IMR-90 (cell line): ENCODE measurements at regions not wholly inside any gene's neighbourhood (a gene's known extent, or its start where the extent isn't known, plus 50 kb on each side); places are given as distances from the start of the nearest gene placed in this dataset.

Experiments used
- ATAC-seq: fragments of 200-7000 bp; cut with Tn5 transposase; 2 replicates; pipeline ENCODE4 v1.9.1; 2020; ENCODE audit warnings: low read depth, mild to moderate bottlenecking, moderate library complexity
- BruUV-seq: library from RNA; stranded (reverse); fragments of 400-500 nt; replicated peaks from 2 replicates; lab custom pipeline; 2021; lab: Mats Ljungman, UMichigan
- CTCF ChIA-PET: fragments of 300-600 bp; formaldehyde crosslinking; extraction: SDS; loops from one replicate; lab custom pipeline; 2021; ENCODE audit warnings: antibody characterized with exemption; lab: Yijun Ruan, JAX
- POLR2A ChIA-PET: fragments of 300-600 bp; sonication (Branson Sonifier 250); formaldehyde crosslinking; loops from one replicate; lab custom pipeline; 2022; ENCODE audit warnings: antibody characterized with exemption; ENCODE audit not compliant: unreplicated experiment; lab: Charles Lee
- DNase-seq: peaks from one replicate; pipeline ENCODE4 v3.0.0; 2013
- H2AFZ ChIP-seq: replicated peaks from 2 replicates; pipeline ENCODE3; 2013; ENCODE audit warnings: low read length, mild to moderate bottlenecking; ENCODE audit not compliant: poor library complexity
- H2AK5ac ChIP-seq: 2 replicates; pipeline ENCODE4 v1.6.1; 2013; ENCODE audit warnings: low read depth, low read length, inconsistent platforms
- H2AK9ac ChIP-seq: replicated peaks from 2 replicates; pipeline ENCODE3; 2013; ENCODE audit warnings: mild to moderate bottlenecking, low read depth, low read length, moderate library complexity; ENCODE audit not compliant: poor library complexity
- H2BK120ac ChIP-seq: 2 replicates; pipeline ENCODE4 v1.6.1; 2013; ENCODE audit warnings: low read depth, low read length, inconsistent platforms
- H2BK15ac ChIP-seq: 3 replicates; pipeline ENCODE4 v1.6.1; 2013; ENCODE audit warnings: low read depth, low read length, inconsistent platforms
- H2BK20ac ChIP-seq: 2 replicates; pipeline ENCODE4 v1.6.1; 2013; ENCODE audit warnings: low read depth, mild to moderate bottlenecking, inconsistent platforms, low read length, moderate library complexity
- H2BK5ac ChIP-seq: 2 replicates; pipeline ENCODE4 v1.6.1; 2013; ENCODE audit warnings: mild to moderate bottlenecking, low read depth, low read length, inconsistent platforms; ENCODE audit not compliant: poor library complexity, severe bottlenecking
- H3K14ac ChIP-seq: replicated peaks from 2 replicates; pipeline ENCODE4 v1.6.1; 2013; ENCODE audit warnings: low read depth, low read length, inconsistent platforms
- H3K18ac ChIP-seq: 2 replicates; pipeline ENCODE4 v1.6.1; 2013; ENCODE audit warnings: low read depth, low read length, control low read depth
- H3K23ac ChIP-seq: 2 replicates; pipeline ENCODE4 v1.6.1; 2013; ENCODE audit warnings: low read depth, low read length, inconsistent platforms
- H3K27ac ChIP-seq: 2 replicates; pipeline ENCODE4 v1.5.1; 2013; ENCODE audit warnings: mild to moderate bottlenecking, control low read depth, low read length; ENCODE audit not compliant: insufficient read depth
- H3K27me3 ChIP-seq: 2 replicates; pipeline ENCODE4 v1.6.1; 2013; ENCODE audit warnings: low read length; ENCODE audit not compliant: control insufficient read depth, insufficient read depth
- H3K36me3 ChIP-seq: 2 replicates; pipeline ENCODE4 v1.6.1; 2013; ENCODE audit warnings: low read length, mixed read lengths; ENCODE audit not compliant: control insufficient read depth, insufficient read depth
- H3K4ac ChIP-seq: 2 replicates; pipeline ENCODE4 v1.6.1; 2013; ENCODE audit warnings: low read depth, low read length, inconsistent platforms
- H3K4me1 ChIP-seq: 2 replicates; pipeline ENCODE4 v1.6.1; 2013; ENCODE audit warnings: low read length, mixed read lengths; ENCODE audit not compliant: control insufficient read depth, insufficient read depth
- H3K4me2 ChIP-seq: 2 replicates; pipeline ENCODE4 v1.6.1; 2013; ENCODE audit warnings: low read depth, mild to moderate bottlenecking, control low read depth, low read length, moderate library complexity
- H3K4me3 ChIP-seq: 2 replicates; pipeline ENCODE4 v1.5.1; 2013; ENCODE audit warnings: low read depth, mild to moderate bottlenecking, control low read depth, low read length, moderate library complexity; ENCODE audit not compliant: insufficient read depth
- H3K56ac ChIP-seq: 2 replicates; pipeline ENCODE4 v1.6.1; 2013; ENCODE audit warnings: low read length, inconsistent platforms; ENCODE audit not compliant: insufficient read depth; ENCODE audit errors: extremely low read depth
- H3K79me1 ChIP-seq, 2 experiments: 2 replicates each; pipeline ENCODE4 v1.6.1; 2013; ENCODE audit warnings: low read length in 2 of 2, inconsistent platforms in 1 of 2, low read depth in 1 of 2
- H3K9ac ChIP-seq: 2 replicates; pipeline ENCODE4 v1.6.1; 2013; ENCODE audit warnings: low read depth, low read length, control low read depth
- H3K9me1 ChIP-seq: 2 replicates; pipeline ENCODE4 v1.6.1; 2013; ENCODE audit warnings: low read length, inconsistent platforms; ENCODE audit not compliant: insufficient read depth
- H3K9me3 ChIP-seq: 2 replicates; pipeline ENCODE4 v1.6.1; 2013; ENCODE audit warnings: low read length; ENCODE audit not compliant: control insufficient read depth, insufficient read depth
- H4K20me1 ChIP-seq: 2 replicates; pipeline ENCODE4 v1.6.1; 2013; ENCODE audit warnings: low read length, inconsistent platforms; ENCODE audit not compliant: insufficient read depth
- H4K5ac ChIP-seq: 2 replicates; pipeline ENCODE4 v1.6.1; 2013; ENCODE audit warnings: mild to moderate bottlenecking, low read depth, low read length, control low read depth
- H4K8ac ChIP-seq, 2 experiments: 2 replicates each; pipeline ENCODE4 v1.6.1; 2013; ENCODE audit warnings: low read depth in 2 of 2, low read length in 2 of 2, control low read depth in 1 of 2, inconsistent platforms in 1 of 2
- H4K91ac ChIP-seq: 2 replicates; pipeline ENCODE4 v1.6.1; 2013; ENCODE audit warnings: low read depth, low read length, inconsistent platforms; ENCODE audit not compliant: insufficient read depth
- BHLHE40 ChIP-seq: fragments of 150-350 bp; IDR thresholded peaks from 2 replicates; pipeline ENCODE4 v1.6.1; 2016; ENCODE audit warnings: mild to moderate bottlenecking, low read depth, low read length
- CEBPB ChIP-seq: IDR thresholded peaks from 2 replicates; pipeline ENCODE4 v1.6.1; 2012; ENCODE audit warnings: low read depth, low read length, improper control_type of control experiment
- CHD1 ChIP-seq: IDR thresholded peaks from 2 replicates; pipeline ENCODE4 v1.6.1; 2012; ENCODE audit warnings: low read depth, low read length, improper control_type of control experiment
- FOS ChIP-seq: fragments of 150-350 bp; IDR thresholded peaks from 2 replicates; pipeline ENCODE4 v1.6.1; 2016; ENCODE audit warnings: low read depth, low read length
- MAFK ChIP-seq: IDR thresholded peaks from 2 replicates; pipeline ENCODE4 v1.6.1; 2012; ENCODE audit warnings: low read depth, low read length, improper control_type of control experiment
- MAZ ChIP-seq: IDR thresholded peaks from 2 replicates; pipeline ENCODE4 v1.6.1; 2012; ENCODE audit warnings: low read depth, mild to moderate bottlenecking, low read length, improper control_type of control experiment, moderate library complexity, borderline replicate concordance
- MXI1 ChIP-seq: IDR thresholded peaks from 2 replicates; pipeline ENCODE4 v1.6.1; 2012; ENCODE audit warnings: low read depth, mild to moderate bottlenecking, low read length, moderate library complexity, borderline replicate concordance
- NFE2L2 ChIP-seq: fragments of 150-350 bp; IDR thresholded peaks from 2 replicates; pipeline ENCODE4 v1.6.1; 2016; ENCODE audit warnings: low read depth, mild to moderate bottlenecking, low read length
- POLR2A ChIP-seq: IDR thresholded peaks from 2 replicates; pipeline ENCODE4 v1.6.1; 2012; ENCODE audit warnings: mild to moderate bottlenecking, low read depth, low read length
- RAD21 ChIP-seq: IDR thresholded peaks from 2 replicates; pipeline ENCODE4 v1.6.1; 2012; ENCODE audit warnings: low read length, improper control_type of control experiment
- RCOR1 ChIP-seq: IDR thresholded peaks from 2 replicates; pipeline ENCODE4 v1.6.1; 2012; ENCODE audit warnings: mild to moderate bottlenecking, low read length, improper control_type of control experiment; ENCODE audit not compliant: insufficient replicate concordance
- RFX5 ChIP-seq: IDR thresholded peaks from 2 replicates; pipeline ENCODE4 v1.8.0; 2012; ENCODE audit warnings: low read depth, mild to moderate bottlenecking, low read length, moderate library complexity
- SMC3 ChIP-seq: fragments of 150-350 bp; IDR thresholded peaks from 2 replicates; pipeline ENCODE4 v1.6.1; 2016; ENCODE audit warnings: low read depth, mild to moderate bottlenecking, antibody characterized with exemption, low read length, moderate library complexity
- USF2 ChIP-seq: fragments of 150-350 bp; IDR thresholded peaks from 2 replicates; pipeline ENCODE4 v1.6.1; 2017; ENCODE audit warnings: mild to moderate bottlenecking, antibody characterized with exemption, low read length, low read depth
- WGBS, 2 experiments: methylation state at CpG; one replicate each; pipeline versions ENCODE4 v1.1.5 to v1.1.7; 2013; ENCODE audit warnings: missing lambda C conversion rate in 2 of 2; ENCODE audit not compliant: insufficient read length in 1 of 2; ENCODE audit errors: extremely low coverage in 2 of 2; 5-methylcytosine and 5-hydroxymethylcytosine counted together
- dilution Hi-C: fragments of 300-500 bp; cut with HindIII; formaldehyde crosslinking; loops from one replicate; pipeline ENCODE4 v1.14.3; 2018; ENCODE audit warnings: low sequenced_read_pairs; ENCODE audit not compliant: unreplicated experiment
- in situ Hi-C: fragments of 300-500 bp; cut with MboI; formaldehyde crosslinking; loops from 3 replicates; pipeline ENCODE4 v1.14.3; 2019; ENCODE audit warnings: low sequenced_read_pairs, inconsistent platforms, mixed read lengths
- intact Hi-C: fragments of 100-400 bp; cut with micrococcal nuclease; formaldehyde crosslinking; loops from 2 replicates; pipeline ENCODE4 v1.10.0; 2022
- TF ChIP-seq, protein P1 (sequence below): fragments of 150-350 bp; IDR thresholded peaks from 2 replicates; pipeline ENCODE4 v1.6.1; 2016; ENCODE audit warnings: low read depth, mild to moderate bottlenecking, low read length, moderate library complexity, borderline replicate concordance
- TF ChIP-seq, protein P2 (sequence below): conservative IDR thresholded peaks from 2 replicates; pipeline ENCODE4 v1.5.1; 2012; ENCODE audit warnings: mild to moderate bottlenecking, low read depth, low read length, improper control_type of control experiment

DNA sequence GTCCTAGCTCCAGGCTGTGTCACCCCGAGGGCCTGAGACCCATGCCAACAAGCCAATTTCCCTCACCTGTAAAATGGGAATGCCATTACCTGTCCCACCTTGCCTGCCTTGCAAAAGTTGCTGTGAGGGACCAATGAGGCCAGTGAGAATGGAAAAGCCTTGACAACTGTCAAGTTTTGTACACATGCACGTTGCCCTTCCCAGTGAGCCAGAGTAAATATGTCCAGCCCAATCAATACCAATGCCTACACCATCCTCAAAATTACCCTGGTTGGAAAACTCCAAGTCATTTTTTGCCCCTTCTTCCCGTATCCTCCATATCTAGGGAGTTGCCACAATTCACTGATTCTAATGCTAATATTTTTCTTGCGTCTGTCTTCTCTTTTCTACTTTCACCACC lies 73.5 kb upstream of the RASGRF1 start:
- no peak overlapping the region for H2AK5ac ChIP-seq
- no peak overlapping the region for H4K5ac ChIP-seq
- no peaks in the 10 kb centered on the region for H3K36me3 ChIP-seq
- H3K14ac ChIP-seq, result no peak overlapping the region
- ChIA-PET CTCF (no interaction called here), POLR2A (no interaction called here)
- no peak overlapping the region for H3K4me3 ChIP-seq
- H2BK15ac ChIP-seq, result no peak overlapping the region
- H4K20me1 ChIP-seq, result no peaks in the 10 kb centered on the region
- H3K4me2 ChIP-seq, result no peak overlapping the region
- H3K9me3 ChIP-seq, result no peaks in the 10 kb centered on the region
- H3K9ac ChIP-seq, result no peak overlapping the region
- in situ Hi-C loops (no loop called here), dilution Hi-C loops (no loop called here), intact Hi-C loops (no loop called here)
- H3K18ac ChIP-seq, result no peak overlapping the region
- H2AFZ ChIP-seq, result no peak overlapping the region
- no peak overlapping the region for H3K4ac ChIP-seq
- WGBS, 2 experiments, result 41% methylated on average over 3 of the region's 4 CpGs; no CpG with 5 or more reads in 1 of the 2 experiments
- DNase-seq (no peak), ATAC-seq (no peak)
- no peak overlapping the region for H2AK9ac ChIP-seq
- no peak overlapping the region for H2BK5ac ChIP-seq
- H3K56ac ChIP-seq, result no peak overlapping the region
- no peaks in the 10 kb centered on the region for H3K9me1 ChIP-seq
- no TSS peak for BruUV-seq
- H2BK20ac ChIP-seq, result no peak overlapping the region
- no peak overlapping the region for H3K23ac ChIP-seq
- no peak overlapping the region for H3K27ac ChIP-seq
- H4K91ac ChIP-seq, result no peak overlapping the region
- no peaks in the 10 kb centered on the region for H3K4me1 ChIP-seq
- H4K8ac ChIP-seq, result no peak overlapping the region
- H3K27me3 ChIP-seq, result peaks cover 13% of the 10 kb centered on the region
- H3K79me1 ChIP-seq, result no peaks in the 10 kb centered on the region
- TF ChIP-seq, protein P1, sequence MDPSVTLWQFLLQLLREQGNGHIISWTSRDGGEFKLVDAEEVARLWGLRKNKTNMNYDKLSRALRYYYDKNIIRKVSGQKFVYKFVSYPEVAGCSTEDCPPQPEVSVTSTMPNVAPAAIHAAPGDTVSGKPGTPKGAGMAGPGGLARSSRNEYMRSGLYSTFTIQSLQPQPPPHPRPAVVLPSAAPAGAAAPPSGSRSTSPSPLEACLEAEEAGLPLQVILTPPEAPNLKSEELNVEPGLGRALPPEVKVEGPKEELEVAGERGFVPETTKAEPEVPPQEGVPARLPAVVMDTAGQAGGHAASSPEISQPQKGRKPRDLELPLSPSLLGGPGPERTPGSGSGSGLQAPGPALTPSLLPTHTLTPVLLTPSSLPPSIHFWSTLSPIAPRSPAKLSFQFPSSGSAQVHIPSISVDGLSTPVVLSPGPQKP, result no peak
- TF ChIP-seq FOS (no peak), RAD21 (no peak), NFE2L2 (no peak), POLR2A (no peak), MXI1 (no peak), RFX5 (no peak), BHLHE40 (no peak), USF2 (no peak), SMC3 (no peak), CEBPB (no peak), MAZ (no peak), CHD1 (no peak), RCOR1 (no peak), MAFK (no peak)
- TF ChIP-seq, protein P2, sequence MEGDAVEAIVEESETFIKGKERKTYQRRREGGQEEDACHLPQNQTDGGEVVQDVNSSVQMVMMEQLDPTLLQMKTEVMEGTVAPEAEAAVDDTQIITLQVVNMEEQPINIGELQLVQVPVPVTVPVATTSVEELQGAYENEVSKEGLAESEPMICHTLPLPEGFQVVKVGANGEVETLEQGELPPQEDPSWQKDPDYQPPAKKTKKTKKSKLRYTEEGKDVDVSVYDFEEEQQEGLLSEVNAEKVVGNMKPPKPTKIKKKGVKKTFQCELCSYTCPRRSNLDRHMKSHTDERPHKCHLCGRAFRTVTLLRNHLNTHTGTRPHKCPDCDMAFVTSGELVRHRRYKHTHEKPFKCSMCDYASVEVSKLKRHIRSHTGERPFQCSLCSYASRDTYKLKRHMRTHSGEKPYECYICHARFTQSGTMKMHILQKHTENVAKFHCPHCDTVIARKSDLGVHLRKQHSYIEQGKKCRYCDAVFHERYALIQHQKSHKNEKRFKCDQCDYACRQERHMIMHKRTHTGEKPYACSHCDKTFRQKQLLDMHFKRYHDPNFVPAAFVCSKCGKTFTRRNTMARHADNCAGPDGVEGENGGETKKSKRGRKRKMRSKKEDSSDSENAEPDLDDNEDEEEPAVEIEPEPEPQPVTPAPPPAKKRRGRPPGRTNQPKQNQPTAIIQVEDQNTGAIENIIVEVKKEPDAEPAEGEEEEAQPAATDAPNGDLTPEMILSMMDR, result no peak
- H2BK120ac ChIP-seq, result no peak overlapping the region
